ENCODE measurements at regions not wholly inside any gene's neighbourhood (a gene's known extent, or its start where the extent isn't known, plus 50 kb on each side); places are given as distances from the start of the nearest gene placed in this dataset.

DNA sequence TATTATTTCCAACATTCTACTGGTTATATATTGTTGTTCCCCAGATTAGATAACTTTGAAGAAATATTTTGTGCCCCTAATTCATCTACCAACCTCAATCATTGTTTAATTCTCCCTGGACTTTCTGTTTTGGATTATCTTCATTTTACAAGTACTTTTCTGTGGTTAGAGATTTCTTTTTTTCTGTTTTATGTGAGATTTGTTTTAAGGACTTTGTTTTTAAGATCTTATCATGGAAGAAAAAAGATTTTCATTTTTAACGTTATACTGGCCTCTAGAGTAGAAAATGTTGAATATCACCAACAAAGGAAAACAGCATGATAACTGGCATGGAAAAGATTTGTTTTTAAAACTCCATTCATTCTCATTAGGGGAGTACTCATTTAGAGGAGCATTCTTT, 210.9 kb upstream of the KCNMB2 start:
- Mint-ChIP-seq H3K9me3 (no peaks in the 10 kb centered on the region), H3K36me3 (no peaks in the 10 kb centered on the region), H3K27ac (no peak overlapping the region), H3K4me3 (no peak overlapping the region), H3K27me3 (no peaks in the 10 kb centered on the region), H3K4me1 (no peaks in the 10 kb centered on the region)
- Histone ChIP-seq H3K27me3 (replicated peaks in 1 of 2; ENCODE audit: control insufficient read depth in 2 of 2, extremely low read depth in 1 of 2, insufficient read depth in 2 of 2, low read length in 1 of 2) (no peaks in the 10 kb centered on the region), H3K27ac (ENCODE audit: low read length) (no peak overlapping the region), H3K9me3 (no peaks in the 10 kb centered on the region), H3K36me3 (ENCODE audit: control insufficient read depth in 2 of 2, extremely low read depth in 1 of 2, insufficient read depth in 1 of 2, low read length in 1 of 2) (no peaks in the 10 kb centered on the region), H3K4me3 (ENCODE audit: control insufficient read depth in 1 of 2, extremely low read depth in 1 of 2, low read length in 1 of 2) (no peak overlapping the region), H3K4me1 (ENCODE audit: control insufficient read depth in 1 of 2, extremely low read depth in 1 of 2, insufficient read depth in 2 of 2, low read length in 2 of 2) (no peaks in the 10 kb centered on the region)
- DNase-seq (peak in 1 of 35 experiments; percentile 7), ATAC-seq (replicated peaks in 1 of 4) (no peak)
- ChIA-PET CTCF (interaction anchor here in 1 of 2 donors (1.2 kb wide), 1 partner anchor 1453 kb away, joined by 3 read pairs; no protein-coding TSS in a partner anchor), POLR2A (no interaction called here)
- no CpG with 5 or more reads among the region's 1 CpG for WGBS (ENCODE audit: insufficient coverage)

GRCh38 chr3:178329936-178330335, 206.3 kb upstream of the KCNMB2 start:
- Mint-ChIP-seq H3K27ac (no peak overlapping the region), H3K4me1 (no peaks in the 10 kb centered on the region), H3K9me3 (no peaks in the 10 kb centered on the region), H3K4me3 (no peak overlapping the region), H3K27me3 (no peaks in the 10 kb centered on the region), H3K36me3 (no peaks in the 10 kb centered on the region)
- no peak for DNase-seq
- H3K27ac ChIP-seq (ENCODE audit: low read length) = no peak overlapping the region
- ChIA-PET POLR2A (no interaction called here), CTCF (no interaction called here)
- no peaks in the 10 kb centered on the region for H3K9me3 ChIP-seq
- H3K4me3 ChIP-seq (ENCODE audit: control insufficient read depth in 1 of 2, extremely low read depth in 1 of 2, low read length in 1 of 2) = no peak overlapping the region
- no peaks in the 10 kb centered on the region for H3K27me3 ChIP-seq (replicated peaks in 1 of 2; ENCODE audit: control insufficient read depth in 2 of 2, extremely low read depth in 1 of 2, insufficient read depth in 2 of 2, low read length in 1 of 2)
- ATAC-seq (replicated peaks in 1 of 4) = no peak
- WGBS (ENCODE audit: insufficient coverage) = 88% methylated on average over 1 of the region's 1 CpG
- no peaks in the 10 kb centered on the region for H3K36me3 ChIP-seq (ENCODE audit: control insufficient read depth in 2 of 2, extremely low read depth in 1 of 2, insufficient read depth in 1 of 2, low read length in 1 of 2)
- no peaks in the 10 kb centered on the region for H3K4me1 ChIP-seq (ENCODE audit: control insufficient read depth in 1 of 2, extremely low read depth in 1 of 2, insufficient read depth in 2 of 2, low read length in 2 of 2)

DNA sequence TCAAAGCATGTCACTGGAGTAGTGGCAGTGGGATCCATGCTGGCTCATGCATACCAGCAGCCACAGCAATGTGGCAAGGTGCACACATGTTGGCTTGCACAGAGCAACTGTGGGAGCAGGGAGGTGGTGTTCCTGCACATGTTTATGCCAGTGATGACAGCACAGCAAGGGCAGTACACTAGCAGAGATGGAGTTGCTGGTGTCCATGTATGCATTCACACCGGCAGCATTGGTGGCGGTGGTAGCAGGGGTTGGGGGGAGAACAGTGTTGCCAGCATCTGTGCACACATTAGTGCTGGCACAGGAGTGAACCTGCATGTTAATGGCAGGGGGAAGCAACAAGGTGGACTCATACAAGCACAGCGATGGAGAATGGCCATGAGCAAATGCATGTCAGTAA, 202.0 kb upstream of the KCNMB2 start:
- WGBS (ENCODE audit: insufficient coverage) = 98% methylated on average over 3 of the region's 3 CpGs
- H3K27ac Mint-ChIP-seq = no peak overlapping the region
- Histone ChIP-seq H3K27ac (ENCODE audit: low read length) (no peak overlapping the region), H3K4me1 (ENCODE audit: control insufficient read depth in 1 of 2, extremely low read depth in 1 of 2, insufficient read depth in 2 of 2, low read length in 2 of 2) (no peaks in the 10 kb centered on the region), H3K9me3 (no peaks in the 10 kb centered on the region), H3K4me3 (ENCODE audit: control insufficient read depth in 1 of 2, extremely low read depth in 1 of 2, low read length in 1 of 2) (no peak overlapping the region), H3K36me3 (ENCODE audit: control insufficient read depth in 2 of 2, extremely low read depth in 1 of 2, insufficient read depth in 1 of 2, low read length in 1 of 2) (no peaks in the 10 kb centered on the region), H3K27me3 (replicated peaks in 1 of 2; ENCODE audit: control insufficient read depth in 2 of 2, extremely low read depth in 1 of 2, insufficient read depth in 2 of 2, low read length in 1 of 2) (no peaks in the 10 kb centered on the region)
- CTCF ChIA-PET = no interaction called here
- H3K4me1 Mint-ChIP-seq = no peaks in the 10 kb centered on the region
- no peak overlapping the region for H3K4me3 Mint-ChIP-seq
- POLR2A ChIA-PET = no interaction called here
- no peaks in the 10 kb centered on the region for H3K27me3 Mint-ChIP-seq
- H3K9me3 Mint-ChIP-seq = no peaks in the 10 kb centered on the region
- no peak for DNase-seq
- no peak for ATAC-seq (replicated peaks in 1 of 4)
- H3K36me3 Mint-ChIP-seq = no peaks in the 10 kb centered on the region

DNA sequence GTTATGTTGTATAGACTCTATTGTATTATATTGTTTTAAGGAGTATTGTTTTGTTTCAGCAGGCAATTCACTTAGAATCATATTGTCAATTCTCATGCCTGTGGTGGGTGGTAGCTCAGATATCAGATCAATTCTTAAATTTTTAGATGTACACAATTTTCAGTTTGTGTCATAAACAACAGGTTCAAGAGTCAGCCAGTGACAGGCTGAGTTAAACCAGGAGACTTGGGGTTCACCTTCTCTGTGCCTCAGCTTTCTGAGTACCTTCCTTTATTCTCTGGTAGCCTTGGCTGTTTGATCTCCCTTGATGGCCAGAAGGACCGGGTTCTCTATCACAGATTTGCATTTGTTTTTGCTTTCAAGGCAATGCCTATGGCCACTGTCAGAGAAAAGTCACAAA, 199.9 kb upstream of the KCNMB2 start:
- no peak for ATAC-seq (replicated peaks in 1 of 4)
- POLR2A ChIA-PET = no interaction called here

DNA sequence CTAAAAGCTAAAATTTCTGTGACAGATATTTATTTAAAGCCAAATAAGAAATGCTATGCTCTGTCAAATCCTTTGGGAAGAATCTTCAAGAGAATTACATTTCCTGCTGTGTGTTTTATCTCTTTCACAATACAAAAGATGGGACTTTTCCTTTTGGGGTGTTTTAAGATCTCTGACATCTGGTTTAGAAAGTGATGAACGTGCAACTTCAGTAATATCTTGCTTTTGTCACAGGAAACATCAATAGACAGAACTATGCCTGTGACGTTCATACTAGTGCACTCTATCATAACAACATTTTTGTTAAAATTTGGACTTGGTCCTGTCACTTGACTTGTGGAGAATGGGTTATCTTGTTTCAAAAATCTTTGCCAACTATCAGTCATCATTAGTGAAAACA, 195.7 kb upstream of the KCNMB2 start:
- Histone ChIP-seq H3K27me3 (replicated peaks in 1 of 2; ENCODE audit: control insufficient read depth in 2 of 2, extremely low read depth in 1 of 2, insufficient read depth in 2 of 2, low read length in 1 of 2) (peaks cover 0 to 3% of the 10 kb centered on the region in 2 experiments), H3K4me3 (ENCODE audit: control insufficient read depth in 1 of 2, extremely low read depth in 1 of 2, low read length in 1 of 2) (no peak overlapping the region), H3K4me1 (ENCODE audit: control insufficient read depth in 1 of 2, extremely low read depth in 1 of 2, insufficient read depth in 2 of 2, low read length in 2 of 2) (no peaks in the 10 kb centered on the region), H3K27ac (ENCODE audit: low read length) (no peak overlapping the region), H3K36me3 (ENCODE audit: control insufficient read depth in 2 of 2, extremely low read depth in 1 of 2, insufficient read depth in 1 of 2, low read length in 1 of 2) (no peaks in the 10 kb centered on the region), H3K9me3 (no peaks in the 10 kb centered on the region)
- Mint-ChIP-seq H3K9me3 (no peaks in the 10 kb centered on the region), H3K36me3 (no peaks in the 10 kb centered on the region), H3K27me3 (peaks cover 0 to 7% of the 10 kb centered on the region in 2 donors), H3K4me1 (no peaks in the 10 kb centered on the region), H3K27ac (no peak overlapping the region), H3K4me3 (no peak overlapping the region)
- CTCF ChIA-PET = no interaction called here
- ATAC-seq (replicated peaks in 1 of 4) (no peak), DNase-seq (no peak)
- POLR2A ChIA-PET = no interaction called here
- whole genome bisulfite sequencing (ENCODE audit: insufficient coverage) = no CpG with 5 or more reads among the region's 2 CpGs

More for the DNA sequence above, 199.9 kb upstream of the KCNMB2 start:
- no peak overlapping the region for H3K27ac ChIP-seq (ENCODE audit: low read length)
- no peaks in the 10 kb centered on the region for H3K36me3 ChIP-seq (ENCODE audit: control insufficient read depth in 2 of 2, extremely low read depth in 1 of 2, insufficient read depth in 1 of 2, low read length in 1 of 2)
- no peaks in the 10 kb centered on the region for H3K27me3 ChIP-seq (replicated peaks in 1 of 2; ENCODE audit: control insufficient read depth in 2 of 2, extremely low read depth in 1 of 2, insufficient read depth in 2 of 2, low read length in 1 of 2)
- WGBS (ENCODE audit: insufficient coverage) = 80% methylated on average over 1 of the region's 1 CpG
- H3K9me3 ChIP-seq = no peaks in the 10 kb centered on the region
- CTCF ChIA-PET = no interaction called here
- no peaks in the 10 kb centered on the region for H3K9me3 Mint-ChIP-seq
- H3K4me3 Mint-ChIP-seq = no peak overlapping the region
- H3K27ac Mint-ChIP-seq = no peak overlapping the region
- no peak overlapping the region for H3K4me3 ChIP-seq (ENCODE audit: control insufficient read depth in 1 of 2, extremely low read depth in 1 of 2, low read length in 1 of 2)
- no peaks in the 10 kb centered on the region for H3K4me1 ChIP-seq (ENCODE audit: control insufficient read depth in 1 of 2, extremely low read depth in 1 of 2, insufficient read depth in 2 of 2, low read length in 2 of 2)
- DNase-seq = no peak
- no peaks in the 10 kb centered on the region for H3K27me3 Mint-ChIP-seq
- no peaks in the 10 kb centered on the region for H3K36me3 Mint-ChIP-seq
- H3K4me1 Mint-ChIP-seq = no peaks in the 10 kb centered on the region

GRCh38 chr3:178341636-178342035, 194.6 kb upstream of the KCNMB2 start:
- 80% methylated on average over 1 of the region's 7 CpGs for WGBS (ENCODE audit: insufficient coverage)
- H3K27me3 ChIP-seq (replicated peaks in 1 of 2; ENCODE audit: control insufficient read depth in 2 of 2, extremely low read depth in 1 of 2, insufficient read depth in 2 of 2, low read length in 1 of 2) = peaks cover 0 to 3% of the 10 kb centered on the region in 2 experiments
- H3K27me3 Mint-ChIP-seq = peaks cover 5 to 7% of the 10 kb centered on the region in 2 donors
- no peak overlapping the region for H3K27ac ChIP-seq (ENCODE audit: low read length)
- ChIA-PET POLR2A (no interaction called here), CTCF (interaction anchor here in 1 of 2 donors (0.6 kb wide), 1 partner anchor 1068 kb away, joined by 4 read pairs; no protein-coding TSS in a partner anchor)
- DNase-seq (no peak), ATAC-seq (replicated peaks in 1 of 4) (no peak)
- H3K36me3 Mint-ChIP-seq = no peaks in the 10 kb centered on the region
- no peaks in the 10 kb centered on the region for H3K4me1 Mint-ChIP-seq
- no peaks in the 10 kb centered on the region for H3K9me3 ChIP-seq
- H3K4me3 ChIP-seq (ENCODE audit: control insufficient read depth in 1 of 2, extremely low read depth in 1 of 2, low read length in 1 of 2) = no peak overlapping the region
- H3K27ac Mint-ChIP-seq = no peak overlapping the region
- H3K36me3 ChIP-seq (ENCODE audit: control insufficient read depth in 2 of 2, extremely low read depth in 1 of 2, insufficient read depth in 1 of 2, low read length in 1 of 2) = no peaks in the 10 kb centered on the region
- no peaks in the 10 kb centered on the region for H3K4me1 ChIP-seq (ENCODE audit: control insufficient read depth in 1 of 2, extremely low read depth in 1 of 2, insufficient read depth in 2 of 2, low read length in 2 of 2)
- no peaks in the 10 kb centered on the region for H3K9me3 Mint-ChIP-seq
- H3K4me3 Mint-ChIP-seq = no peak overlapping the region

- no peaks in the 10 kb centered on the region for H3K9me3 Mint-ChIP-seq
- ATAC-seq (replicated peaks in 1 of 4) = no peak
- Histone ChIP-seq H3K36me3 (ENCODE audit: control insufficient read depth in 2 of 2, extremely low read depth in 1 of 2, insufficient read depth in 1 of 2, low read length in 1 of 2) (no peaks in the 10 kb centered on the region), H3K27me3 (replicated peaks in 1 of 2; ENCODE audit: control insufficient read depth in 2 of 2, extremely low read depth in 1 of 2, insufficient read depth in 2 of 2, low read length in 1 of 2) (peaks cover 0 to 3% of the 10 kb centered on the region in 2 experiments), H3K4me1 (ENCODE audit: control insufficient read depth in 1 of 2, extremely low read depth in 1 of 2, insufficient read depth in 2 of 2, low read length in 2 of 2) (no peaks in the 10 kb centered on the region), H3K9me3 (no peaks in the 10 kb centered on the region), H3K4me3 (ENCODE audit: control insufficient read depth in 1 of 2, extremely low read depth in 1 of 2, low read length in 1 of 2) (no peak overlapping the region), H3K27ac (ENCODE audit: low read length) (no peak overlapping the region)
- H3K36me3 Mint-ChIP-seq = no peaks in the 10 kb centered on the region
- ChIA-PET POLR2A (no interaction called here), CTCF (no interaction called here)
- no peaks in the 10 kb centered on the region for H3K4me1 Mint-ChIP-seq
- no peak for DNase-seq
- H3K27ac Mint-ChIP-seq = no peak overlapping the region
- H3K27me3 Mint-ChIP-seq = peaks cover 5 to 7% of the 10 kb centered on the region in 2 donors
- H3K4me3 Mint-ChIP-seq = no peak overlapping the region
- no CpG with 5 or more reads among the region's 2 CpGs for WGBS (ENCODE audit: insufficient coverage)
Measured at GRCh38 chr3:178342111-178342510, 194.1 kb upstream of the KCNMB2 start.
